ENCODE measurements at regions not wholly inside any gene's neighbourhood (a gene's known extent, or its start where the extent isn't known, plus 50 kb on each side); places are given as distances from the start of the nearest gene placed in this dataset.

DNA sequence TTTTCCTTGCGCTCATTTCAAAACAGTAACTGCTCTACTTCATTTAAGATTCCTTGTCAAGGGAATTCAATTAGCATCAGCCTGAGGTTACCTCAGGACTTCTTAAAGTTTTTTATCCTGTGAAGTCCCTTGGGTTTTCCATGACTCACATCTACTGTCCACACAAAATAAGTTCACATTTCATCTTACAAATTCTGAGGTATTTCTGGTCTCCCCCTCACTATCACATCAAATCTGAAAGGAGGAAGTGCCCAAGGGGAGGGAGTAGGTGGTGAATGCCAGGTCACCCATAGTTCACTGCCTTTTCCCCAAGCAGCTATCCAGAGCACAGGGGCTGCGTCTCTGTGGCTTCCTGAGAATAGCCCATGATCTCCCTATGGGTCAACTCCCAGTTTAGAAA, 227.1 kb upstream of the NREP start:
- no peak for TF ChIP-seq GATA2 (IDR thresholded peaks at IDR 0.05; ENCODE audit: low read depth, low read length)
- no peak for TF ChIP-seq GATA3 (IDR thresholded peaks at IDR 0.05; ENCODE audit: low read depth, low read length)

Data from SH-SY5Y (cell line).